ENCODE measurements at regions not wholly inside any gene's neighbourhood (a gene's known extent, or its start where the extent isn't known, plus 50 kb on each side); places are given as distances from the start of the nearest gene placed in this dataset.

GRCh38 chr5:3284506-3284905, 311.1 kb upstream of the IRX1 start:
- no peak for TF ChIP-seq ATF3 (CRISPR knock-in tag; conservative IDR thresholded peaks at IDR 0.05)
- TF ChIP-seq, protein P1, sequence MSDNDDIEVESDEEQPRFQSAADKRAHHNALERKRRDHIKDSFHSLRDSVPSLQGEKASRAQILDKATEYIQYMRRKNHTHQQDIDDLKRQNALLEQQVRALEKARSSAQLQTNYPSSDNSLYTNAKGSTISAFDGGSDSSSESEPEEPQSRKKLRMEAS (CRISPR knock-in tag; IDR thresholded peaks at IDR 0.05): no peak
- no peak for TF ChIP-seq CTCF (IDR thresholded peaks at IDR 0.05)
- TF ChIP-seq SMAD4 (CRISPR knock-in tag; IDR thresholded peaks at IDR 0.05): no peak
- no peak for TF ChIP-seq RORB (CRISPR knock-in tag; IDR thresholded peaks at IDR 0.05)
- TF ChIP-seq PREB (CRISPR knock-in tag; IDR thresholded peaks at IDR 0.05; ENCODE audit: borderline replicate concordance): no peak
- TF ChIP-seq, protein P2, sequence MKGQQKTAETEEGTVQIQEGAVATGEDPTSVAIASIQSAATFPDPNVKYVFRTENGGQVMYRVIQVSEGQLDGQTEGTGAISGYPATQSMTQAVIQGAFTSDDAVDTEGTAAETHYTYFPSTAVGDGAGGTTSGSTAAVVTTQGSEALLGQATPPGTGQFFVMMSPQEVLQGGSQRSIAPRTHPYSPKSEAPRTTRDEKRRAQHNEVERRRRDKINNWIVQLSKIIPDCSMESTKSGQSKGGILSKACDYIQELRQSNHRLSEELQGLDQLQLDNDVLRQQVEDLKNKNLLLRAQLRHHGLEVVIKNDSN (CRISPR knock-in tag; IDR thresholded peaks at IDR 0.05): no peak
- no peak for TF ChIP-seq JUN (CRISPR knock-in tag; IDR thresholded peaks at IDR 0.05)
- TF ChIP-seq, protein P3, sequence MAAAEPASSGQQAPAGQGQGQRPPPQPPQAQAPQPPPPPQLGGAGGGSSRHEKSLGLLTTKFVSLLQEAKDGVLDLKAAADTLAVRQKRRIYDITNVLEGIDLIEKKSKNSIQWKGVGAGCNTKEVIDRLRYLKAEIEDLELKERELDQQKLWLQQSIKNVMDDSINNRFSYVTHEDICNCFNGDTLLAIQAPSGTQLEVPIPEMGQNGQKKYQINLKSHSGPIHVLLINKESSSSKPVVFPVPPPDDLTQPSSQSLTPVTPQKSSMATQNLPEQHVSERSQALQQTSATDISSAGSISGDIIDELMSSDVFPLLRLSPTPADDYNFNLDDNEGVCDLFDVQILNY (CRISPR knock-in tag; IDR thresholded peaks at IDR 0.05): no peak
- no peak for TF ChIP-seq FOXP1 (CRISPR knock-in tag; IDR thresholded peaks at IDR 0.05; ENCODE audit: borderline replicate concordance)
- no peak for TF ChIP-seq ZNF232 (CRISPR knock-in tag; IDR thresholded peaks at IDR 0.05)
- no peak for TF ChIP-seq ELF4 (CRISPR knock-in tag; IDR thresholded peaks at IDR 0.05; ENCODE audit: low read depth)
- TF ChIP-seq NFYB (CRISPR knock-in tag; conservative IDR thresholded peaks at IDR 0.05; ENCODE audit: low read depth): no peak
- TF ChIP-seq ZNF263 (CRISPR knock-in tag; IDR thresholded peaks at IDR 0.05; ENCODE audit: low read depth): no peak

Measured in WTC11 (cell line).